WTC11 (cell line): ENCODE measurements at regions not wholly inside any gene's neighbourhood (a gene's known extent, or its start where the extent isn't known, plus 50 kb on each side); places are given as distances from the start of the nearest gene placed in this dataset.

Source experiments
- ATAC-seq: fragments of 200-7000 bp; cut with Tn5 transposase; 2 replicates; pipeline ENCODE4 v1.10.0; 2021; ENCODE audit warnings: mild to moderate bottlenecking, moderate library complexity
- CTCF ChIA-PET: fragments of 300-600 bp; sonication (Branson Sonifier 250); formaldehyde crosslinking; loops from one replicate; lab custom pipeline; 2021; ENCODE audit warnings: antibody characterized with exemption; lab: Charles Lee
- POLR2A ChIA-PET: fragments of 350-600 bp; sonication (Branson Sonifier 250); formaldehyde crosslinking; loops from one replicate; lab custom pipeline; 2021; ENCODE audit warnings: antibody characterized with exemption; lab: Charles Lee
- DNase-seq: peaks from one replicate; pipeline ENCODE4 v3.0.0; 2021; ENCODE audit warnings: low spot score
- H3K27ac Mint-ChIP-seq: 2 replicates; pipeline ENCODE4 v1.8.0; 2021; ENCODE audit warnings: mixed read lengths
- H3K27me3 Mint-ChIP-seq: 2 replicates; pipeline ENCODE4 v1.8.0; 2021; ENCODE audit warnings: low read depth, mild to moderate bottlenecking, moderate library complexity, mixed read lengths
- H3K36me3 Mint-ChIP-seq: 2 replicates; pipeline ENCODE4 v1.8.0; 2021; ENCODE audit warnings: mixed read lengths
- H3K4me1 Mint-ChIP-seq: 2 replicates; pipeline ENCODE4 v1.8.0; 2022; ENCODE audit warnings: mixed read lengths
- H3K4me3 Mint-ChIP-seq: 2 replicates; pipeline ENCODE4 v1.8.0; 2021; ENCODE audit warnings: mild to moderate bottlenecking, moderate library complexity, mixed read lengths
- H3K9me3 Mint-ChIP-seq: 2 replicates; pipeline ENCODE4 v1.8.0; 2021; ENCODE audit warnings: mixed read lengths
- ARID4B ChIP-seq: sonication (generic); formaldehyde crosslinking; IDR thresholded peaks from 2 replicates; pipeline ENCODE4 v1.8.0; 2023; ENCODE audit warnings: missing genetic modification reagents, mild to moderate bottlenecking, borderline replicate concordance
- ATF1 ChIP-seq: sonication (generic); formaldehyde crosslinking; IDR thresholded peaks from 2 replicates; pipeline ENCODE4 v1.8.1; 2023; ENCODE audit warnings: mild to moderate bottlenecking, moderate library complexity, missing genetic modification reagents
- ELF4 ChIP-seq: sonication (generic); formaldehyde crosslinking; IDR thresholded peaks from 2 replicates; pipeline ENCODE4 v1.8.1; 2022; ENCODE audit warnings: low read depth, mild to moderate bottlenecking, moderate library complexity, missing genetic modification reagents
- ETV6 ChIP-seq: sonication (generic); formaldehyde crosslinking; IDR thresholded peaks from 2 replicates; pipeline ENCODE4 v1.8.1; 2022; ENCODE audit warnings: mild to moderate bottlenecking, missing genetic modification reagents
- GABPB1 ChIP-seq: sonication (generic); formaldehyde crosslinking; IDR thresholded peaks from 2 replicates; pipeline ENCODE4 v1.8.1; 2023; ENCODE audit warnings: mild to moderate bottlenecking, missing genetic modification reagents
- MAX ChIP-seq: sonication (generic); formaldehyde crosslinking; IDR thresholded peaks from 2 replicates; pipeline ENCODE4 v1.8.0; 2022; ENCODE audit warnings: mild to moderate bottlenecking, missing genetic modification reagents
- NFE2L1 ChIP-seq: sonication (generic); formaldehyde crosslinking; IDR thresholded peaks from 2 replicates; pipeline ENCODE4 v1.8.1; 2023; ENCODE audit warnings: missing genetic modification reagents
- NR2C2 ChIP-seq: sonication (generic); formaldehyde crosslinking; IDR thresholded peaks from 2 replicates; pipeline ENCODE4 v1.8.0; 2022; ENCODE audit warnings: mild to moderate bottlenecking, missing genetic modification reagents
- PREB ChIP-seq: sonication (generic); formaldehyde crosslinking; IDR thresholded peaks from 2 replicates; pipeline ENCODE4 v1.8.1; 2022; ENCODE audit warnings: mild to moderate bottlenecking, missing genetic modification reagents, moderate library complexity, borderline replicate concordance
- RELA ChIP-seq: sonication (generic); formaldehyde crosslinking; IDR thresholded peaks from 2 replicates; pipeline ENCODE4 v1.8.1; 2022; ENCODE audit warnings: missing genetic modification reagents, mild to moderate bottlenecking, borderline replicate concordance
- SMAD4 ChIP-seq: sonication (generic); formaldehyde crosslinking; IDR thresholded peaks from 2 replicates; pipeline ENCODE4 v1.8.0; 2022; ENCODE audit warnings: mild to moderate bottlenecking, missing genetic modification reagents
- TCF7 ChIP-seq: sonication (generic); formaldehyde crosslinking; IDR thresholded peaks from 2 replicates; pipeline ENCODE4 v1.8.0; 2022; ENCODE audit warnings: mild to moderate bottlenecking, low read depth, missing genetic modification reagents, moderate library complexity
- USF2 ChIP-seq: sonication (generic); formaldehyde crosslinking; IDR thresholded peaks from 2 replicates; pipeline ENCODE4 v1.8.1; 2023; ENCODE audit warnings: mild to moderate bottlenecking, missing genetic modification reagents, moderate library complexity
- ZBTB43 ChIP-seq: sonication (generic); formaldehyde crosslinking; IDR thresholded peaks from 2 replicates; pipeline ENCODE4 v1.8.1; 2023; ENCODE audit warnings: mild to moderate bottlenecking, missing genetic modification reagents
- ZNF425 ChIP-seq: fragments of 250-450 bp; sonication (Bioruptor Pico); conservative IDR thresholded peaks from 2 replicates; pipeline ENCODE4 v1.9.0; 2021; ENCODE audit warnings: mild to moderate bottlenecking
- ZNF532 ChIP-seq: fragments of 250-450 bp; sonication (Bioruptor Pico); IDR thresholded peaks from 2 replicates; pipeline ENCODE4 v1.9.0; 2021; ENCODE audit warnings: mild to moderate bottlenecking, borderline replicate concordance
- ZNF671 ChIP-seq: fragments of 250-450 bp; sonication (Bioruptor Pico); IDR thresholded peaks from 2 replicates; pipeline ENCODE4 v1.8.0; 2021; ENCODE audit warnings: mild to moderate bottlenecking

GRCh38 chr1:20413776-20414140 lies 72.3 kb downstream of the CAMK2N1 start:
- H3K27me3 Mint-ChIP-seq: peaks cover 91% of the 10 kb centered on the region
- H3K4me1 Mint-ChIP-seq: no peaks in the 10 kb centered on the region
- ATAC-seq (no peak), DNase-seq (no peak)
- TF ChIP-seq GABPB1 (CRISPR knock-in tag) (no peak), ZBTB43 (CRISPR knock-in tag) (no peak), ATF1 (CRISPR knock-in tag) (no peak)
- no peaks in the 10 kb centered on the region for H3K9me3 Mint-ChIP-seq
- H3K36me3 Mint-ChIP-seq: no peaks in the 10 kb centered on the region
- ChIA-PET POLR2A (no interaction called here), CTCF (interaction anchor here (1.2 kb wide), 1 partner anchor 17 kb away, joined by 5 read pairs; no protein-coding TSS in a partner anchor)
- H3K4me3 Mint-ChIP-seq: no peak overlapping the region
- H3K27ac Mint-ChIP-seq: no peak overlapping the region

GRCh38 chr1:20413136-20413775 lies 72.8 kb downstream of the CAMK2N1 start:
- H3K4me1 Mint-ChIP-seq: no peaks in the 10 kb centered on the region
- no peaks in the 10 kb centered on the region for H3K36me3 Mint-ChIP-seq
- 0 out of 2 replicates have a peak, but pooled peaks cover under 1% of the 10 kb centered on the region for H3K9me3 Mint-ChIP-seq
- DNase-seq: no peak
- no peak overlapping the region for H3K4me3 Mint-ChIP-seq
- H3K27me3 Mint-ChIP-seq: peaks cover 92% of the 10 kb centered on the region
- POLR2A ChIA-PET: no interaction called here
- CTCF ChIA-PET: interaction anchor here (1.2 kb wide), 1 partner anchor 17 kb away, joined by 5 read pairs; no protein-coding TSS in a partner anchor
- no peak overlapping the region for H3K27ac Mint-ChIP-seq
- no peak for ATAC-seq
- TF ChIP-seq ETV6 (CRISPR knock-in tag) (no peak), MAX (CRISPR knock-in tag) (no peak), USF2 (no peak), ZNF532 (no peak), ELF4 (CRISPR knock-in tag) (no peak), TCF7 (no peak), NFE2L1 (CRISPR knock-in tag) (no peak), ZNF425 (CRISPR knock-in tag) (no peak), SMAD4 (CRISPR knock-in tag) (no peak), RELA (no peak), ZNF671 (CRISPR knock-in tag) (no peak), NR2C2 (no peak), PREB (no peak), ARID4B (no peak)
